SK-N-SH (cell line): ENCODE measurements at regions not wholly inside any gene's neighbourhood (a gene's known extent, or its start where the extent isn't known, plus 50 kb on each side); places are given as distances from the start of the nearest gene placed in this dataset.

Source experiments
- CTCF ChIA-PET: fragments of 300-600, 350-600 bp; formaldehyde crosslinking; extraction: SDS; loops from one replicate; lab custom pipeline; 2021; lab: Yijun Ruan, JAX
- POLR2A ChIA-PET: fragments of 350-600 bp; sonication (Branson Sonifier 250); formaldehyde crosslinking; extraction: SDS; loops from one replicate; lab custom pipeline; 2020; ENCODE audit warnings: antibody characterized with exemption, inconsistent platforms; lab: Yijun Ruan, JAX
- DNase-seq: peaks from one replicate; pipeline ENCODE4 v3.0.0; 2012
- H2AFZ ChIP-seq: fragments of 200-600 bp; sonication (generic); 2 replicates; pipeline ENCODE4 v1.8.1; 2016; ENCODE audit warnings: antibody characterized with exemption, mild to moderate bottlenecking, low read depth
- H3F3A ChIP-seq: fragments of 200-600 bp; sonication (generic); replicated peaks from 2 replicates; pipeline ENCODE3; 2016; ENCODE audit warnings: antibody characterized with exemption, mild to moderate bottlenecking; ENCODE audit not compliant: insufficient read depth
- H3K27ac ChIP-seq, 2 experiments: fragments of 200-500 bp in 1 of 2; fragments of 200-600 bp in 1 of 2; sonication (Bioruptor generic) in 1 of 2; sonication (generic), shearing (Covaris generic) in 1 of 2; 2 replicates each; pipeline versions ENCODE4 v1.5.1 to v1.6.1; 2014 to 2016; ENCODE audit warnings: low read depth in 2 of 2, inconsistent platforms in 1 of 2, low read length in 1 of 2, mild to moderate bottlenecking in 1 of 2, mixed read lengths in 1 of 2
- H3K27me3 ChIP-seq: fragments of 200-600 bp; sonication (generic), shearing (Covaris generic); 2 replicates; pipeline ENCODE4 v1.6.1; 2016; ENCODE audit warnings: mixed run types; ENCODE audit not compliant: insufficient read depth
- H3K36me3 ChIP-seq, 2 experiments: fragments of 200-500 bp in 1 of 2; fragments of 200-600 bp in 1 of 2; sonication (Bioruptor generic) in 1 of 2; sonication (generic) in 1 of 2; replicated peaks in 1 of 2; 2 replicates each; pipeline versions ENCODE3 to v1.5.1; 2014 to 2016; ENCODE audit warnings: low read length in 1 of 2, mild to moderate bottlenecking in 1 of 2; ENCODE audit not compliant: insufficient read depth in 2 of 2, control insufficient read depth in 1 of 2
- H3K4me1 ChIP-seq, 2 experiments: fragments of 200-500 bp in 1 of 2; fragments of 200-600 bp in 1 of 2; sonication (Bioruptor generic) in 1 of 2; sonication (generic), shearing (Covaris generic) in 1 of 2; 2 replicates each; pipeline versions ENCODE4 v1.5.1 to v1.6.1; 2014 to 2016; ENCODE audit warnings: low read depth in 1 of 2, low read length in 1 of 2, mixed run types in 1 of 2; ENCODE audit not compliant: insufficient read depth in 2 of 2, control insufficient read depth in 1 of 2
- H3K4me2 ChIP-seq: fragments of 200-600 bp; sonication (generic), shearing (Covaris generic); 2 replicates; pipeline ENCODE4 v1.6.1; 2017; ENCODE audit warnings: mixed run types
- H3K4me3 ChIP-seq, 2 experiments: fragments of 200-500 bp in 1 of 2; fragments of 200-600 bp in 1 of 2; sonication (Bioruptor generic) in 1 of 2; sonication (generic), shearing (Covaris generic) in 1 of 2; 2 replicates each; pipeline versions ENCODE4 v1.5.1 to v1.8.1; 2014 to 2016; ENCODE audit warnings: low read depth in 2 of 2, inconsistent platforms in 1 of 2, low read length in 1 of 2, mild to moderate bottlenecking in 1 of 2, mixed read lengths in 1 of 2, moderate library complexity in 1 of 2
- H3K79me2 ChIP-seq: fragments of 200-600 bp; sonication (generic); 2 replicates; pipeline ENCODE4 v1.8.1; 2017; ENCODE audit warnings: mild to moderate bottlenecking; ENCODE audit not compliant: insufficient read depth
- H3K9ac ChIP-seq: fragments of 200-600 bp; sonication (generic); 2 replicates; pipeline ENCODE4 v1.6.1; 2017; ENCODE audit warnings: mixed run types
- H3K9me2 ChIP-seq: fragments of 200-600 bp; sonication (generic); 2 replicates; pipeline ENCODE4 v1.6.1; 2017; ENCODE audit warnings: mixed run types
- H3K9me3 ChIP-seq: fragments of 200-600 bp; sonication (generic); 2 replicates; pipeline ENCODE4 v1.6.1; 2017; ENCODE audit warnings: mixed run types, mild to moderate bottlenecking, moderate library complexity
- H4K20me1 ChIP-seq: fragments of 200-600 bp; sonication (generic); 2 replicates; pipeline ENCODE4 v1.6.1; 2017; ENCODE audit warnings: mild to moderate bottlenecking, mixed run types; ENCODE audit not compliant: insufficient read depth
- EP300 ChIP-seq, 2 experiments: IDR thresholded peaks; 2 replicates each; pipeline versions ENCODE4 v1.4.0 to v1.6.1; 2012; ENCODE audit warnings: borderline replicate concordance in 1 of 2, low read depth in 1 of 2, low read length in 1 of 2
- FOSL2 ChIP-seq: IDR thresholded peaks from 2 replicates; pipeline ENCODE4 v1.4.0; 2012; ENCODE audit warnings: low read depth, mild to moderate bottlenecking, moderate library complexity, borderline replicate concordance
- FOXM1 ChIP-seq: IDR thresholded peaks from 2 replicates; pipeline ENCODE4 v1.4.0; 2012; ENCODE audit warnings: low read depth, mild to moderate bottlenecking
- GATA2 ChIP-seq: sonication (generic); formaldehyde crosslinking; IDR thresholded peaks from 2 replicates; pipeline ENCODE4 v1.5.0; 2020; ENCODE audit warnings: mild to moderate bottlenecking, missing genetic modification reagents
- JUND ChIP-seq: IDR thresholded peaks from 2 replicates; pipeline ENCODE4 v1.4.0; 2012
- MAX ChIP-seq: IDR thresholded peaks from 2 replicates; pipeline ENCODE4 v1.4.0; 2012; ENCODE audit warnings: low read depth
- MEF2A ChIP-seq: IDR thresholded peaks from 2 replicates; pipeline ENCODE4 v1.4.0; 2012; ENCODE audit warnings: low read depth, borderline replicate concordance
- MXI1 ChIP-seq: IDR thresholded peaks from 2 replicates; pipeline ENCODE4 v1.6.1; 2012; ENCODE audit warnings: mild to moderate bottlenecking, low read depth, low read length, improper control_type of control experiment
- NFIC ChIP-seq: IDR thresholded peaks from 2 replicates; pipeline ENCODE4 v1.4.0; 2012; ENCODE audit warnings: borderline replicate concordance
- NRF1 ChIP-seq: IDR thresholded peaks from 2 replicates; pipeline ENCODE4 v1.6.1; 2012; ENCODE audit warnings: low read depth, mild to moderate bottlenecking, low read length
- POLR2AphosphoS5 ChIP-seq: IDR thresholded peaks from 2 replicates; pipeline ENCODE4 v1.6.1; 2012; ENCODE audit warnings: low read depth, low read length
- RCOR1 ChIP-seq: fragments of 150-350 bp; IDR thresholded peaks from 2 replicates; pipeline ENCODE4 v1.6.1; 2017; ENCODE audit warnings: antibody characterized with exemption, low read length
- SIN3A ChIP-seq: IDR thresholded peaks from 2 replicates; pipeline ENCODE4 v1.6.1; 2012; ENCODE audit warnings: low read depth, mild to moderate bottlenecking, low read length, moderate library complexity, borderline replicate concordance
- TAF1 ChIP-seq: IDR thresholded peaks from 2 replicates; pipeline ENCODE4 v1.6.1; 2012; ENCODE audit warnings: low read depth, mild to moderate bottlenecking, low read length, moderate library complexity, borderline replicate concordance
- TEAD4 ChIP-seq: IDR thresholded peaks from 2 replicates; pipeline ENCODE4 v1.4.0; 2012; ENCODE audit warnings: mild to moderate bottlenecking, borderline replicate concordance; ENCODE audit not compliant: insufficient read depth
- USF2 ChIP-seq: fragments of 150-350 bp; IDR thresholded peaks from 2 replicates; pipeline ENCODE4 v1.6.1; 2017; ENCODE audit warnings: antibody characterized with exemption, low read length, low read depth, borderline replicate concordance
- WGBS: methylation state at CpG from one replicate; pipeline ENCODE4 v1.1.6; 2017; ENCODE audit warnings: low lambda C conversion rate; 5-methylcytosine and 5-hydroxymethylcytosine counted together
- TF ChIP-seq, protein P1 (sequence below): fragments of 200-600 bp; sonication (generic); IDR thresholded peaks from 2 replicates; pipeline ENCODE4 v1.6.1; 2017; ENCODE audit warnings: antibody characterized with exemption, mild to moderate bottlenecking, moderate library complexity
- TF ChIP-seq, protein P2 (sequence below): IDR thresholded peaks from 2 replicates; pipeline ENCODE4; 2012
- TF ChIP-seq, protein P3 (sequence below): IDR thresholded peaks from 2 replicates; pipeline ENCODE4 v1.6.1; 2012; ENCODE audit warnings: mild to moderate bottlenecking, low read depth, low read length, moderate library complexity

DNA sequence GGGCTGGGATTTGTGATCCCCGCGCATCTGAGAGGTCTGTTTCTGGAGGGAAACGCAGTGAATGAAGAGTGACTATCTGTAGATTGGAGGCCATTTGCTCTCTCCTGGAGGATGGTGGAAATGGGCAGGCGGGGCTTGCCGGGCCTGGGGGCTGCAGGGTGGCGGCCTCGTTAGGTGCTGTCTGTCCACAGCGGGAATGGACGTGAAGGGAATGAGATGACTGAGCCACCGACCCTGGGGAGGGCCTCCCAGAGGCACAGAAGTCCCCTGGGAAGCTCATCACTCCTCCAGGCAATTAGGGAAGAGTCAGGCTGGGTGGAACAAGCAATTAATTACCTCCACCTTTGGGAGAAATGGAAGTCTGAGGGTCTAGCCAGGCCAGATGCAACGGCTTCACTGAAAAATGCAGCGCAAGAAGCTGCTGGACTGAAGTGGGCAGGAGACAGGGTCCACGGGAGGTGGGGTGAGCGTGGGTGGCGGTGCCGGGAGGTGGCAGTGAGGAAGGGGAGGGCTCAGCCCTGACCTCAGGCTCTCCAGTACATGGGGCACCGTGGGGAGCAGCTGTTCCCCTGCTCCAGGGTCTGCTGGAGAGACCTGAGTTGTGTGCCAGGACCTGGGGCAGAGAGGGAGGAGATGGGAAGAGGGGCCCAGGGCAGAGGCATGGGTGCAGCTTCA is 524.5 kb downstream of the BRD1 start (continued):
- TF ChIP-seq NFIC: no peak

- TF ChIP-seq MEF2A: no peak
- no peak for TF ChIP-seq MAX
- no peak for TF ChIP-seq EP300 (IDR thresholded peaks at IDR 0.05; ENCODE audit: borderline replicate concordance in 1 of 2, low read depth in 1 of 2, low read length in 1 of 2)
- TF ChIP-seq TEAD4: no peak
- TF ChIP-seq, protein P1, sequence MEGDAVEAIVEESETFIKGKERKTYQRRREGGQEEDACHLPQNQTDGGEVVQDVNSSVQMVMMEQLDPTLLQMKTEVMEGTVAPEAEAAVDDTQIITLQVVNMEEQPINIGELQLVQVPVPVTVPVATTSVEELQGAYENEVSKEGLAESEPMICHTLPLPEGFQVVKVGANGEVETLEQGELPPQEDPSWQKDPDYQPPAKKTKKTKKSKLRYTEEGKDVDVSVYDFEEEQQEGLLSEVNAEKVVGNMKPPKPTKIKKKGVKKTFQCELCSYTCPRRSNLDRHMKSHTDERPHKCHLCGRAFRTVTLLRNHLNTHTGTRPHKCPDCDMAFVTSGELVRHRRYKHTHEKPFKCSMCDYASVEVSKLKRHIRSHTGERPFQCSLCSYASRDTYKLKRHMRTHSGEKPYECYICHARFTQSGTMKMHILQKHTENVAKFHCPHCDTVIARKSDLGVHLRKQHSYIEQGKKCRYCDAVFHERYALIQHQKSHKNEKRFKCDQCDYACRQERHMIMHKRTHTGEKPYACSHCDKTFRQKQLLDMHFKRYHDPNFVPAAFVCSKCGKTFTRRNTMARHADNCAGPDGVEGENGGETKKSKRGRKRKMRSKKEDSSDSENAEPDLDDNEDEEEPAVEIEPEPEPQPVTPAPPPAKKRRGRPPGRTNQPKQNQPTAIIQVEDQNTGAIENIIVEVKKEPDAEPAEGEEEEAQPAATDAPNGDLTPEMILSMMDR: no peak
- no peak for TF ChIP-seq RCOR1
- no peak for TF ChIP-seq NFIC
- no peak for TF ChIP-seq NRF1
- no peak for TF ChIP-seq JUND
- no peak for TF ChIP-seq TAF1
- TF ChIP-seq, protein P2, sequence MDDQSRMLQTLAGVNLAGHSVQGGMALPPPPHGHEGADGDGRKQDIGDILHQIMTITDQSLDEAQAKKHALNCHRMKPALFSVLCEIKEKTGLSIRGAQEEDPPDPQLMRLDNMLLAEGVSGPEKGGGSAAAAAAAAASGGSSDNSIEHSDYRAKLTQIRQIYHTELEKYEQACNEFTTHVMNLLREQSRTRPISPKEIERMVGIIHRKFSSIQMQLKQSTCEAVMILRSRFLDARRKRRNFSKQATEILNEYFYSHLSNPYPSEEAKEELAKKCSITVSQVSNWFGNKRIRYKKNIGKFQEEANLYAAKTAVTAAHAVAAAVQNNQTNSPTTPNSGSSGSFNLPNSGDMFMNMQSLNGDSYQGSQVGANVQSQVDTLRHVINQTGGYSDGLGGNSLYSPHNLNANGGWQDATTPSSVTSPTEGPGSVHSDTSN: no peak
- TF ChIP-seq GATA2 (CRISPR knock-in tag): no peak
- no peak for TF ChIP-seq FOXM1
- TF ChIP-seq MXI1: no peak
- no peak for TF ChIP-seq FOSL2
- TF ChIP-seq POLR2AphosphoS5: no peak
- no peak for TF ChIP-seq USF2
- TF ChIP-seq, protein P3, sequence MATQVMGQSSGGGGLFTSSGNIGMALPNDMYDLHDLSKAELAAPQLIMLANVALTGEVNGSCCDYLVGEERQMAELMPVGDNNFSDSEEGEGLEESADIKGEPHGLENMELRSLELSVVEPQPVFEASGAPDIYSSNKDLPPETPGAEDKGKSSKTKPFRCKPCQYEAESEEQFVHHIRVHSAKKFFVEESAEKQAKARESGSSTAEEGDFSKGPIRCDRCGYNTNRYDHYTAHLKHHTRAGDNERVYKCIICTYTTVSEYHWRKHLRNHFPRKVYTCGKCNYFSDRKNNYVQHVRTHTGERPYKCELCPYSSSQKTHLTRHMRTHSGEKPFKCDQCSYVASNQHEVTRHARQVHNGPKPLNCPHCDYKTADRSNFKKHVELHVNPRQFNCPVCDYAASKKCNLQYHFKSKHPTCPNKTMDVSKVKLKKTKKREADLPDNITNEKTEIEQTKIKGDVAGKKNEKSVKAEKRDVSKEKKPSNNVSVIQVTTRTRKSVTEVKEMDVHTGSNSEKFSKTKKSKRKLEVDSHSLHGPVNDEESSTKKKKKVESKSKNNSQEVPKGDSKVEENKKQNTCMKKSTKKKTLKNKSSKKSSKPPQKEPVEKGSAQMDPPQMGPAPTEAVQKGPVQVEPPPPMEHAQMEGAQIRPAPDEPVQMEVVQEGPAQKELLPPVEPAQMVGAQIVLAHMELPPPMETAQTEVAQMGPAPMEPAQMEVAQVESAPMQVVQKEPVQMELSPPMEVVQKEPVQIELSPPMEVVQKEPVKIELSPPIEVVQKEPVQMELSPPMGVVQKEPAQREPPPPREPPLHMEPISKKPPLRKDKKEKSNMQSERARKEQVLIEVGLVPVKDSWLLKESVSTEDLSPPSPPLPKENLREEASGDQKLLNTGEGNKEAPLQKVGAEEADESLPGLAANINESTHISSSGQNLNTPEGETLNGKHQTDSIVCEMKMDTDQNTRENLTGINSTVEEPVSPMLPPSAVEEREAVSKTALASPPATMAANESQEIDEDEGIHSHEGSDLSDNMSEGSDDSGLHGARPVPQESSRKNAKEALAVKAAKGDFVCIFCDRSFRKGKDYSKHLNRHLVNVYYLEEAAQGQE: no peak
- no peak for TF ChIP-seq SIN3A
- 61% methylated on average over 20 of the region's 31 CpGs for WGBS
- no peak overlapping the region for H3K9ac ChIP-seq
- no peak overlapping the region for H3K4me2 ChIP-seq
- no peak for DNase-seq
- ChIA-PET POLR2A (no interaction called here), CTCF (interaction anchor here (0.9 to 5.2 kb wide), 2 partner anchors 257 to 285 kb away, joined by 3 to 103 read pairs; no protein-coding TSS in a partner anchor)
- no peak overlapping the region for H3K4me3 ChIP-seq
- H3K4me1 ChIP-seq: peaks cover 0 to 18% of the 10 kb centered on the region in 2 experiments; a peak in 1 of 4 replicates
- H4K20me1 ChIP-seq: no peaks in the 10 kb centered on the region
- no peaks in the 10 kb centered on the region for H3K36me3 ChIP-seq
- H3K9me3 ChIP-seq: no peaks in the 10 kb centered on the region
- H3K27ac ChIP-seq: no peak overlapping the region
- H3K9me2 ChIP-seq: no peaks in the 10 kb centered on the region
- H2AFZ ChIP-seq: no peak overlapping the region
- H3K27me3 ChIP-seq: no peaks in the 10 kb centered on the region; the same call in 1 of the 2 replicates
- no peaks in the 10 kb centered on the region for H3K79me2 ChIP-seq
- no peaks in the 10 kb centered on the region for H3F3A ChIP-seq
Observed at GRCh38 chr22:49302530-49302929, 525.1 kb downstream of the BRD1 start.
